RKO (cell line): ENCODE measurements at regions not wholly inside any gene's neighbourhood (a gene's known extent, or its start where the extent isn't known, plus 50 kb on each side); places are given as distances from the start of the nearest gene placed in this dataset.
A peak's percentile ranks its signal among the peaks of the same experiment; 100 is the strongest.
"Not testable (repeated sequence)": the region's sequence is repeated elsewhere in the genome, so short reads cannot be mapped to it uniquely, and the experiment has no call there.

Experiments used
- DNase-seq: peaks from one replicate; pipeline ENCODE4 v3.0.0-alpha.2; 2016; ENCODE audit warnings: low spot score

DNA sequence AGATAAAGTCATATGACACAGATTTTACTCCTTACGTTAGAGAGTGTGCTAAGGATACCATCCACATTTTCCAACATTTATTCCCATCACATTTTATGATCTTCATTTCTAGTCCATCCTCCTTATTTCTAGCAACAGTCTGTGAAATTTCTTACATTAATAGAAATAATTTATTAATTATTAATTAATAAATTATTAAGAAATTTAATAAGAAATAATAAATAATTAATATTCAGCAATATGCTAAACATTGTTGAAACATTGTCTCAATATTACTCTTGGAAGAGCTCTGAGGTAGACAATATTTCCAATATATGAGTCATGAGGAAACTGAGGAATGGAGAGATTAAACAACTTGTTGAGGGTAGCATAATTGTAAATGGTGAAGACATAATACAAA lies 1742.5 kb upstream of the CDH6 start:
- not testable (repeated sequence) for DNase-seq

DNA sequence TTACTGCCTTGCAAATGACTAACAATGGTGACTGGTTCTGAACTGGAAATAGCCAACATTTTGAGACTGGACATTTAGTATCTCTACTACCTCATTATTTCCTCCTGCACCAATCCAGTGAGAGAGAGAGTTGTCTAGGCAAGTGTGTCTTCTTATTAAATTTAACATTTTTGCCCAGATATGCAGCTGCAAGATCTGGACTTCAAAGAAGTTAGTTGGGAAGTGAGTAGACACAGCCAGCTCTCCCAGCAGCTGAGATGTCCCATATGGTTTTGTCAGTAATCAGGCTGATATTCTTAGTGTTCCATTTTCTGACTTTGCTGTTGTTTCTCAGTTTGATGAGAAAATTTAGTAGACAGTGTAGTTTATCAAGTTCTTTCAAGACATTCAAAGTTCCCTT lies 1778.8 kb upstream of the CDH6 start:
- DNase-seq: no peak

GRCh38 chr5:29412979-29413378 lies 1780.5 kb upstream of the CDH6 start:
- no peak for DNase-seq

GRCh38 chr5:29402270-29402669 lies 1791.2 kb upstream of the CDH6 start:
- DNase-seq: no peak

DNA sequence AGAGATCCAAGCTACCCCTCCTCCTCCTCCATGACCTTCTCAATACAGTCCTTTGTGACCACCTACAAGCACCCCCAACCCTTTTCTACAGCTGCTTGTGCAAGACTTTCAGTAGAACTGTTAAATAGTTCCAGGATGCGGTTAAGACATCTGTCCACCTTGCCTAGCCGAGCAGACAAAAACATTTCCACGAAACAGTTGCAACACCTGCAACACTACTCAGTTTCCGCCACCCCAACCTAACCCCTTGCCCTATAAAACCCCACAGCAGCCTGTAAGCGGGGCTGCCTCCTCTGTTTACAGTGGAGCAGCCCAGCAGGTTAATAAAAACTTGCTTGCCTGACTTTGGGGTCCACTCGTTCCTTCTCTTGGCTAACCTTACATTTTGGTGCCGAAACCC lies 1803.5 kb upstream of the CDH6 start:
- no peak for DNase-seq

- no peak for DNase-seq
These were observed 1806.1 kb upstream of the CDH6 start for GRCh38 chr5:29387384-29387783.

- no peak for DNase-seq
These were observed 1810.7 kb upstream of the CDH6 start for GRCh38 chr5:29382780-29383179.

GRCh38 chr5:29380029-29380428 lies 1813.5 kb upstream of the CDH6 start:
- DNase-seq: no peak

GRCh38 chr5:29379619-29380018 lies 1813.9 kb upstream of the CDH6 start:
- DNase-seq: no peak

DNA sequence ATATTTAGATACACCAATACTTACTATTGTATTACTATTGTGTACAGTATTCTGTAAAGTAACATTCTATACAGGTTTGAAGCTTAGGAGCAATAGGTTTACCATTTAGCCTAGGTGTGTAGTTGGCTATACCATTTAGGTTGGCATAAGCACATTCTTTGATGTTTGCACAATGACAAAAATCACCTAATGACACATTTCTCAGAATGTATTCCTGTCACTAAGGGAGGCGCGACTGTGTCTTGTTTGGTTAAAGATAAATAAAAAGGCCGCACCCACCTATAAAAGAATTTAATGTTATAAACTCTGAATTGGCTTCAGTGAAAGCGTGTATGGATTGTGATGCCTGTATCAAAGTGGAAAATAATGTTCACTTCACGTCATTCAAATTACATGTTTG lies 1815.4 kb upstream of the CDH6 start:
- no peak for DNase-seq

DNA sequence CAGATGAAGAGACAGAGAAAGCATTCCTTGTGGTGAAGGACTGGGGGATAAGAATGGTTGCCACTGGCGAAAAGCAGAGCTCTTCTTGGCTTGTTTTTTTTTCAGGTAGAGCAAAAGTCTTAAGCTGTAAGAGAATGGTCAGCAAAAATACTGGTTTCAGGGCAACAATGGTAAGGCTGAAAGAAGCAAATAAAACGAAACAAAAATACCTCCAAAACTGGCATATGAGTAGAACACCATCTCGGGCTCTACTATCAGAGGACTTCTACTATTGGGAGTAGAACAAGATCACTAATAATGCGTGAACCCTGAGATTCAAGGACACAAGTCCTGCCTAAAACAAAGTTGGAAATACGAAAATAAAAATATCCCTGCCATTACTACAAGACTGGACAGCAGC lies 1823.2 kb upstream of the CDH6 start:
- DNase-seq: no peak

DNA sequence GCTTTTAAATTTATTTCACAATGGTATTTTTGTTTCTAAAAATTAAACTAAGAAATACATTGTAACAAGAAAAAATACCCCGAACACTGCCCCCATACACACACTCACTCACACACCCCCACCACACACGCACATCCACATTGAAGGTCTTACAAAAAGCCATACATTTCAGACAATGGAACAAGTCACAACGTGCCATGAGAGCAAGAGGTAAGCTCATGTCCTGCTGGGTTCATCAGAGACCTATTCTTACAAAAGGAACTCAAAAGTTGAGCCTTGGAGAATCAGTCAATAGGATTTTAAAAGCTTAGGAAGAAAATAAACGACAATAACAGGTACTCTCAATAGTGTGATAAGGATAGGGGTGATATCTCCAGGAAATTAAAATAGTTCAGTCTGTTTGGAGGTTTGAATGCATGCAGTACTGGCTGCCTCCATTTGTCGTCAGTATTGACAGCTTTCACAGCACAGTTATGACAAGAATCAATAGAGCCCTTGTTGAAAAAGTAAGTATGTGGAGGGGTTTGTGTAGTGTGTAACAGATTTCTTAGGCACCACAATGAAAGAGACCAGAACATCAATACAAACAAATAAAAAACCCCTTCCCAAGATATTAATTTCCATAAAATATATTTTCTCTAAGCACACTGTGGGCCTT lies 1826.2 kb upstream of the CDH6 start:
- DNase-seq: no peak

DNA sequence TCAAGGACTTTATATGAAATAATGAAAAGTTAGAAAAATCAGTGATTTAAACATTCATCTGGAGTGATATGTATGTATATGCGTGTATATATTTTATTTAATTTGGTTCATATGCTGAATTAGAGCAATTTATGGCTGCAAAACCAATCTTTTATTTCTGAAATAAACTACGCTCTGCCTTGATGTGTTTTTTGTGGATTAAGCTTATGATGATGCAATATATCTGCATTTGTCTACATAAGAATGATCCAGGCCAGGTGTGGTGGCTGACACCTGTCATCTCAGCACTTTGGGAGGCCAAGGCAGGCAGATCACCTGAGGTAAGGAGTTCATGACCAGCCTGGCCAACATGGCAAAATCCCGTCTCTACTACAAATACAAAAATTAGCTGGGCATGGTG lies 1842.3 kb upstream of the CDH6 start:
- DNase-seq: no peak

- DNase-seq: no peak
These were observed 1856.5 kb upstream of the CDH6 start for GRCh38 chr5:29337030-29337429.

DNA sequence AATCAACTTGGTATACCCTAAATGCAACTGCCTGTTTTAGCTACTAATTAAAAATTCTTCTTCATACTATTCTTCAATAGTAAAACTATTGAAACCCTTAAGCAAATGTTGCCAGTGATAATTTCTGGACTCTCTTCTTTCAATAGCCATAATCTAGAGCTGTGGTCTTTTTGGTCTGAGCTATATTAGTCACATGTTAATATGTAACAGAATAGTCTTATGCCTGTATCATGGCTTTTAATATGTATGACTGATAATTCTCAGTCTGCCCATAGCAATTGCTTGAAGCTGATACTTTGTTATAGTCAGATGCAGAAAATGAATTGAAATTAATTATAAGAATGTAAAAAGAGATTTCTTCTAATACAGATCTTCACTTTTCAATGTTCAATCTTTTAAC lies 1871.9 kb upstream of the CDH6 start:
- no peak for DNase-seq

DNA sequence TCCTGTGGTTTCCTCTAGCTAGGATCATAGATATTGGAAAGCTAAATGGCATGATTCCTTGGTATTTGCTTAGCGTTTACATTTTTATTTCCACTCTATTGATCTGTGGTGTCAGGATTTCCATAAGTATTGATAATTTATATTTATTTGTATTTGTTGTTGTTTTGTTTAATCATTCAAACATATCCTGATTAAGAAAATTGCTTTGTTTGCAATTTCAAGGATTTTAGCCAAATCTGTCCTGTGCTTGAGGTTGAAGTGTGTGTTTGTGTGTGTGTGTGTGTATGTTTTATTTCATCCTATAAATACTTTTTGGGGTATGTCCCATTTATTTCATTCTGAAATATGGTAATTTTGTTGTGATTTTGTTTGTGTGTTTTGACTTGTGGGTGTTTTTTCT lies 1884.1 kb upstream of the CDH6 start:
- no peak for DNase-seq

GRCh38 chr5:29307478-29307877 lies 1886.0 kb upstream of the CDH6 start:
- peak; percentile 9 for DNase-seq

GRCh38 chr5:29304545-29304944 lies 1888.9 kb upstream of the CDH6 start:
- DNase-seq: no peak

- no peak for DNase-seq
These were observed 1896.9 kb upstream of the CDH6 start for GRCh38 chr5:29296548-29296947.

DNA sequence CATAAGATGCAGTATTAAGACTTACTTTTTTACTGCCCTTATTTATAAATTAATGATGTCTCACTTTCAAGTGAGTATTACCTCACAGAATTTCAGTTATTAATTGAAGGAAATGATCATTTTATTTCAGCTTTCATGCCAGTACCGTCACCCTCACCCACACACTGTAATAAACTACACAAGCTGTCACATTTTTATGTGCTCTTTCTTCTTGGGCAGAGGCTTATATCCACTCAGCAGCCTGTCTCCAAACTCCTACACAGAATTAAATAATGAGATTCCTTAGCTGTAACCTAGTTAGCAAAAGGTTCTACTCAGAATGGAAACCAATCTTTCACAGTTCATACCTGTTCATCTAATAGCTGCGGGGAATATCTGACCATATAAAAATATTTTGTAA lies 1915.8 kb upstream of the CDH6 start:
- no peak for DNase-seq

- DNase-seq: peak; percentile 30
These were observed 1917.1 kb upstream of the CDH6 start for GRCh38 chr5:29276371-29276770.

GRCh38 chr5:29263915-29264351 lies 1929.6 kb upstream of the CDH6 start:
- DNase-seq: no peak

DNA sequence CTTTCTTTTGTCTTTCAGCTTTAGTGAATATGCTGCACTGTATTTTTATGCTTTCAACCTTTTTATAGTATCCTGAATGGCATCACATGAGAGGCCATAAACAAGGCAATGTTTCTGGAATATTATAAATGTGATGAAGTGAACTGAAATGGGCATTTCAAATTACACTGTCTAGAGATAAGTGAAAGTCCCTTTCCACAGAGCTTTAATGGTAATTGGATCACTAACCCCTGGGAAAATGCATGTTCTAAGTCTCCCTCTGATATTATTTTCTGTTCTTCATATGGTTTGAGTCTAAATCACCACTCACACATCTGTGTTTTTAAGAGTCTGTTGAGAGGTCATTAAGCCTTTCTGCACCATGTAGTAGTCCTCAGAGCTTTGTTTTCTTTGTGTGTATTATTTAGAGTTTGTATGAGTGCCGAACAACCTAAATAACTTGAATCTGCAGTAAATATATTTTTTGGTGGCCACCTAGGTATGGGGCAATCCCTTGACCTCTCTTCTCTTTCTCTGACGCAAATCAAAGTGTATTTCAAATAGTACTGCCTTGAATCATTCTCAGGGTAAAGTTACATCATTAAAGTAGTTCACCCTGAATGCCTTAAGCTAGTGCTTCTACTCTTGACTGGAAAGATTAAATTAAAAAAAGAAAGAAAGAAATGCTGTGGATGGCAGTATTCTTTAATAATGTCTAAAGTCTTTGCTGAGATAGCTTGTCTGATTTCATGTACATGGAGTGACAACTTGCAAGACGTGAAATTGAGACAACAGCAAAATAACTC lies 1931.0 kb upstream of the CDH6 start:
- DNase-seq: no peak

- DNase-seq: no peak
These were observed 1932.3 kb upstream of the CDH6 start for GRCh38 chr5:29261213-29261612.
